GM12874 (cell line): ENCODE measurements at regions not wholly inside any gene's neighbourhood (a gene's known extent, or its start where the extent isn't known, plus 50 kb on each side); places are given as distances from the start of the nearest gene placed in this dataset.

ENCODE experiments used
- CTCF ChIP-seq: IDR thresholded peaks from 2 replicates; pipeline ENCODE4 v1.5.1; 2011; ENCODE audit warnings: low read depth, mild to moderate bottlenecking, control low read depth, low read length, moderate library complexity; ENCODE audit not compliant: insufficient read depth

GRCh38 chr1:55720261-55720660 lies 505.1 kb upstream of the USP24 start:
- no peak for TF ChIP-seq CTCF

GRCh38 chr1:55718758-55719671 lies 503.9 kb upstream of the USP24 start:
- no peak for TF ChIP-seq CTCF

GRCh38 chr1:55717111-55717510 lies 501.9 kb upstream of the USP24 start:
- no peak for TF ChIP-seq CTCF

- no peak for TF ChIP-seq CTCF
Observed at GRCh38 chr1:55716610-55717009, 501.4 kb upstream of the USP24 start.

GRCh38 chr1:55716151-55716550 lies 501.0 kb upstream of the USP24 start:
- no peak for TF ChIP-seq CTCF

- TF ChIP-seq CTCF, result no peak
Observed at GRCh38 chr1:55714230-55714629, 499.1 kb upstream of the USP24 start.

- no peak for TF ChIP-seq CTCF
Observed at GRCh38 chr1:55713516-55713915, 498.4 kb upstream of the USP24 start.
